Stimulated activated effector memory CD8-positive, alpha-beta T cell treated with anti-CD3 and anti-CD28 coated beads, Interleukin-12 subunit alpha, Interleukin-12 subunit beta, amount 100 ng/mL, for 72 hours (primary cell): ENCODE measurements at regions not wholly inside any gene's neighbourhood (a gene's known extent, or its start where the extent isn't known, plus 50 kb on each side); places are given as distances from the start of the nearest gene placed in this dataset.

Experiments used
- ATAC-seq: fragments of 150-1000 bp; cut with Tn5 transposase; 2 replicates; pipeline ENCODE4 v1.10.0; 2021
- DNase-seq, 2 donors: peaks; one replicate each; pipeline ENCODE4 v3.0.0; 2021 to 2022; ENCODE audit warnings: low spot score in 2 of 2
- H3K27ac Mint-ChIP-seq: one replicate; pipeline ENCODE4 v1.8.0; 2022; ENCODE audit warnings: mild to moderate bottlenecking, mixed read lengths
- H3K36me3 Mint-ChIP-seq: one replicate; pipeline ENCODE4 v1.8.0; 2022; ENCODE audit warnings: mild to moderate bottlenecking, mixed read lengths
- H3K4me1 Mint-ChIP-seq: one replicate; pipeline ENCODE4 v1.8.0; 2022; ENCODE audit warnings: mixed read lengths
- H3K4me3 Mint-ChIP-seq: one replicate; pipeline ENCODE4 v1.8.0; 2022; ENCODE audit warnings: mild to moderate bottlenecking, mixed read lengths
- H3K9me3 Mint-ChIP-seq: one replicate; pipeline ENCODE4 v1.8.0; 2022; ENCODE audit warnings: mixed read lengths

GRCh38 chrX:42459735-42460134 is 318.2 kb downstream of the PPP1R2C start:
- ATAC-seq = no peak
- H3K9me3 Mint-ChIP-seq = peaks cover 4% of the 10 kb centered on the region

GRCh38 chrX:42456176-42456700 is 321.7 kb downstream of the PPP1R2C start:
- H3K27ac Mint-ChIP-seq = no peak overlapping the region

More at GRCh38 chrX:42459735-42460134, 318.2 kb downstream of the PPP1R2C start:
- DNase-seq = no peak
- Mint-ChIP-seq H3K4me1 (peaks cover 4% of the 10 kb centered on the region), H3K4me3 (no peak overlapping the region), H3K27ac (no peak overlapping the region), H3K36me3 (peaks cover 5% of the 10 kb centered on the region)

DNA sequence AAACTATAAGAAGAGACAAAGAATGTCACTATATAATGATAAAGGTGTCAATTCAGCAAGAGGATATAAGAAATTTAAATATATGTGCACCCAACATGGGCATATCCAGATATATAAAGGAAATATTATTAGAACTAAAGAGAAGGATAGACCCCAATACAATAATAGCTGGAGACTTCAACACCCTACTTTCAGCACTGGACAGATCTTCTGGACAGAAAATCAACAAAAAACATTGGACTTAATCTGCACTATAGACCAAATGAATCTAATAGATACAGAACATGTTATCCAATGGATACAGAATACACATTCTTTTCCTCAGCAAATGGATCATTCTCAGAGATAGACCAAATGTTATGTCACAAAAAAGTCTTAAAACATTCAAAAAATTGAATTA is 327.7 kb downstream of the PPP1R2C start:
- no peaks in the 10 kb centered on the region for H3K36me3 Mint-ChIP-seq
- ATAC-seq (no peak), DNase-seq (no peak)
- H3K27ac Mint-ChIP-seq = no peak overlapping the region
- H3K4me1 Mint-ChIP-seq = no peaks in the 10 kb centered on the region
- H3K4me3 Mint-ChIP-seq = no peak overlapping the region
- H3K9me3 Mint-ChIP-seq = peaks cover 1% of the 10 kb centered on the region

More at GRCh38 chrX:42456176-42456700, 321.7 kb downstream of the PPP1R2C start:
- no peaks in the 10 kb centered on the region for H3K9me3 Mint-ChIP-seq
- DNase-seq (no peak), ATAC-seq (no peak)
- H3K4me3 Mint-ChIP-seq = no peak overlapping the region
- H3K36me3 Mint-ChIP-seq = peaks cover 5% of the 10 kb centered on the region
- no peaks in the 10 kb centered on the region for H3K4me1 Mint-ChIP-seq

DNA sequence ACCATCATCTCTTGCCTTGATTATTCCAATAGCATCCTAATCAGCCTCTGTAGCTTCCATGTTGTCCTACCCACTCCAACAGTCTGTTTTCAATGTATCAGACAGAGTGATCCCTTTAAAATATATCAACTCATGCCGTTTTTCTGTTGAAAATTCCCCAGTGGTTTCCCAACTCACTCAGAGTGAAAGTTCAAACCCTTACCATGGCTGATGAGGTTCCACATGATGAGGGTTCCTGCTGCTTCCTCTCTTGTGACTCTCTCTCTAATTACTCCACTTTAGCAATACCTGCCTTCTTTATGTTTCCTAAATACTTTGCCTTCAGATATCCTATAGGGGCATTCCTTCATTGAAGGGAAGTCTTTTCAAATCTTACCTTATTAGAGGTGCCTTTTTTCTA is 334.7 kb downstream of the PPP1R2C start:
- Mint-ChIP-seq H3K4me1 (peaks cover 10% of the 10 kb centered on the region), H3K27ac (no peak overlapping the region), H3K9me3 (peaks cover 7% of the 10 kb centered on the region), H3K4me3 (no peak overlapping the region), H3K36me3 (no peaks in the 10 kb centered on the region)
- DNase-seq (no peak), ATAC-seq (no peak)

DNA sequence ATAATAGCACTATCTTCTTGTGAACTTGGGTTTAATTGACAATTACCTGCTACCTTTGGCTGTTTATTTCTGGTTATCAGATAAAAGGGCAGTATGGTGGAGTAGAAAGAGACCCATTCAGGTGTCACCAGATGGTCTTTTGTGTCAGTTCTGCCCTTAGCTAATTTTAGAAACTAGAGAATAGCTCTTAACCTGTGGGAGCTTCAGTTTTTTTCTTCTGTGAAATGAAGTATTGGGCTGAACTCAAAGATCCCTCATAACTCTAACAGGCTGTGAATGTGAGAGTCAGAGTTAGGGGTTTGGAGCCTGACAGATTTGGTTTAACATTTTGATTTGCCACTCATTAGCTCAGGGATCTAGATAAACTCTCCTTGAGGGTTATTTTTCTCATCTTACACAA is 335.2 kb downstream of the PPP1R2C start:
- H3K36me3 Mint-ChIP-seq = no peaks in the 10 kb centered on the region
- peaks cover 15% of the 10 kb centered on the region for H3K4me1 Mint-ChIP-seq
- peaks cover 7% of the 10 kb centered on the region for H3K9me3 Mint-ChIP-seq
- no peak overlapping the region for H3K4me3 Mint-ChIP-seq
- ATAC-seq (no peak), DNase-seq (no peak)
- no peak overlapping the region for H3K27ac Mint-ChIP-seq

- Mint-ChIP-seq H3K9me3 (no peaks in the 10 kb centered on the region), H3K36me3 (no peaks in the 10 kb centered on the region), H3K27ac (no peak overlapping the region), H3K4me3 (peak overlapping the region; percentile 34), H3K4me1 (peaks cover 22% of the 10 kb centered on the region)
- DNase-seq (no peak), ATAC-seq (no peak)
These were observed 340.8 kb downstream of the PPP1R2C start for GRCh38 chrX:42437211-42437610.

DNA sequence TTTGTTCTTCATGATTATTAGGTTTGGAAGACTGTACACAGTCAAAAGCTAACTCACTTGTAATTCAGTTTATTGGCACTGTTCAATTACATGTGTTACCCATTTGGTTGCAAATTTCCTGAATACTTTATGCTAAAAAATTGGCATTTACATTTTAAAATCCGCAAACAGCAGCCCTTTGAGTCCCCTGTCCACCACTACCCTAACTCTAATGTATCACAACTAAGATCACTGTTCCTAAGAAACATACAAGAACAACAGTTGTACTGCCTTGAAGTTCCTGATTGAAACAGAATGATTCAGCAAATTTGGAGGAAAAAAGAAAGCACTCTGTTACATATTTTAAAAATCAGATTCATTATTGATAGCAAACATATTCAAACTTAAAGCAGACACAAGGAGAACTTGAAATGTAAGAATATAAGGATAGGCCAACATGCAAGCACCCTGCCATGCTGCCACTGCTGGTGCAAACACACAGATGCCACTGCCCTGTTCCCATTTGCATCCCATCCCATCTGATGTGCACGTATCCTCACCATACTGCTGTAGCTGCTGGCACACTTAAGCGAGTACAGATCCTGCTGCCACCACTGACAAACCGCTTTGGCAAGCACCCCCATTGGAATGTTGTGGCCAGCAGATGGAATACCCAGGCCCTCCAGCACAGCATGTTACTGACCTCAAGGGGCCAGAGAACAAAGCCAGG is 343.4 kb downstream of the PPP1R2C start:
- ATAC-seq (no peak), DNase-seq (no peak)
- H3K4me1 Mint-ChIP-seq = peaks cover 22% of the 10 kb centered on the region
- no peaks in the 10 kb centered on the region for H3K36me3 Mint-ChIP-seq
- H3K9me3 Mint-ChIP-seq = no peaks in the 10 kb centered on the region
- H3K27ac Mint-ChIP-seq = no peak overlapping the region
- no peak overlapping the region for H3K4me3 Mint-ChIP-seq

GRCh38 chrX:42432552-42432951 is 345.4 kb downstream of the PPP1R2C start:
- H3K4me3 Mint-ChIP-seq = no peak overlapping the region
- DNase-seq = no peak
- no peak for ATAC-seq
- peaks cover 13% of the 10 kb centered on the region for H3K4me1 Mint-ChIP-seq
- no peaks in the 10 kb centered on the region for H3K9me3 Mint-ChIP-seq
- no peaks in the 10 kb centered on the region for H3K36me3 Mint-ChIP-seq
- no peak overlapping the region for H3K27ac Mint-ChIP-seq

DNA sequence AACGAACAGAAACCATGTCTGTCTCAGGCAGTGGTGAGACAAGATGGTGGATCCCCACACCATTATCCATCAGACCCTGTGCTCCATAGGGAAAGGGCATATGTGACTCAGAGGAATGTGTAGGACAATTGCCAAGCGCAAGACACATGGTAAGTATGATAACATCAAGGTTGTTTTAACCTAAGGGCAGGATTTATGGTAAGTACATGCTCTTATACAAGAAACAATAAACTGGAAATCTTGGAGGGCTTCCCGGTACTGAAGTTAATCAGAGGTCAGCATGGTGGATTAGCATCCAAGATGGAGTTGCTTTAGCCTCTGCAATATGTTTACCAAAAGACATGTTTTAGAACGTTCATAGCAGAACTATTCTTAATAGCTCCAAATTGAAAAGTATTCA is 355.0 kb downstream of the PPP1R2C start:
- Mint-ChIP-seq H3K36me3 (no peaks in the 10 kb centered on the region), H3K27ac (no peak overlapping the region), H3K4me3 (no peak overlapping the region), H3K9me3 (no peaks in the 10 kb centered on the region), H3K4me1 (no peaks in the 10 kb centered on the region)
- ATAC-seq = no peak
- no peak for DNase-seq

DNA sequence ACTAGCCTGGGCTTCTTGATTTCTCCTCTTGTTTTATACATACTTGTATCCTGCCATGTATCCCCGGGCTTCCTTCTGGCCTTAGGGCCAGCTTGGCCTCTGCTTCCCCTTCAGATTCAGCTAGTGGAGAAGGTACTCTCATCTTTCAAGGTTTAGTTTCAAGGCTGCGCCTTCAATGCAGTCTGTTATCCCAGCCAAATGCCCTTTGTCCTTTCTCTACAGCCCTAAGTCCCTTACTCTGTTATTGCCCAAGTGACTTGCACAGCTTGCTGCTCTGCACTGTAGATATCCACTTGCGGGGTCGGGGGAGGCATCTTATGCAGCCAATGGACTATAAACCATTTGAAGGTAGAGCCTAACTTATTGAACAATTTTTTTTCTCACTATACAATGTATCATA is 357.5 kb downstream of the PPP1R2C start:
- H3K9me3 Mint-ChIP-seq = no peaks in the 10 kb centered on the region
- ATAC-seq (no peak), DNase-seq (no peak)
- H3K36me3 Mint-ChIP-seq = no peaks in the 10 kb centered on the region
- no peaks in the 10 kb centered on the region for H3K4me1 Mint-ChIP-seq
- no peak overlapping the region for H3K4me3 Mint-ChIP-seq
- no peak overlapping the region for H3K27ac Mint-ChIP-seq

DNA sequence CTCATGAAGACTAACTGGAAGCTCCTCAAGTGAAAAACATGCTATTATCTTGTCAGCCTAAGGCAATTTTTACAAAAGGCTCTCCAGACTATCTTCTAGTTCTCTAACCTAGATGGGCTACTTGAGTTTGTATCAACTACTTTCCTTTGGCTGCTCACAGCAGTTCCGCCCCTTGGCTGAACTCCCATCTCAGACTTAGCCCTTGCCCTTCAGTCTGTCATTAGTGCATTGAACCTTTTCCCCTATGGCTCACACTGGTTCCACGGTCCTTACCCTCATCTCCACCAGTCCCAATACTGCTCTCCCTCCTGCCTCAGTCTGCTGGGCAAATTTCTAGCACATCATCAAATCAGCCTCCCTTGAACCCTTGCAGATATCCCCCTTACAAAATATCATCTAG is 362.3 kb downstream of the PPP1R2C start:
- no peak for DNase-seq
- Mint-ChIP-seq H3K27ac (no peak overlapping the region), H3K36me3 (no peaks in the 10 kb centered on the region), H3K4me1 (peaks cover 5% of the 10 kb centered on the region), H3K4me3 (no peak overlapping the region), H3K9me3 (peaks cover 8% of the 10 kb centered on the region)
- ATAC-seq = no peak

DNA sequence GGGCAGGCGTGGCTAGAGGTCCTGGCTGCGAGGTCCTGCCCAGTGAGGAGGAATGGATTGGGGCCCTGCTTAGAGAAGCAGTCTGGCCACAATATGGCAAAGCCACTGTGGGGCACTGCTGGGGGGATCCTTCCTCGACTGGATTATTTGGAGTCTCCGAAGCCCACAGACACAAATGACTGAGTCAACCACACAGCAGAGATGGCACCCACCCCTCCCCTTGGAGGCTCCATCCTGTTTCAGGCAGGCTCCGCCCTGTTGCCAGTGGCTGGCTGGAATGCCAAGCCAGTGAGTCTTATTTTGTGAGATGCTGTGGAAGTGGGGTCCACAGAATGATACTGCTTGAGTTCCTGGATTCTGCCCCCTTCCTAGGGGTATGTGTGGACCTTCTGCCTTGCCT is 363.9 kb downstream of the PPP1R2C start:
- Mint-ChIP-seq H3K36me3 (no peaks in the 10 kb centered on the region), H3K4me1 (peaks cover 9% of the 10 kb centered on the region), H3K9me3 (peaks cover 8% of the 10 kb centered on the region), H3K4me3 (no peak overlapping the region), H3K27ac (no peak overlapping the region)
- DNase-seq = no peak
- ATAC-seq = no peak

DNA sequence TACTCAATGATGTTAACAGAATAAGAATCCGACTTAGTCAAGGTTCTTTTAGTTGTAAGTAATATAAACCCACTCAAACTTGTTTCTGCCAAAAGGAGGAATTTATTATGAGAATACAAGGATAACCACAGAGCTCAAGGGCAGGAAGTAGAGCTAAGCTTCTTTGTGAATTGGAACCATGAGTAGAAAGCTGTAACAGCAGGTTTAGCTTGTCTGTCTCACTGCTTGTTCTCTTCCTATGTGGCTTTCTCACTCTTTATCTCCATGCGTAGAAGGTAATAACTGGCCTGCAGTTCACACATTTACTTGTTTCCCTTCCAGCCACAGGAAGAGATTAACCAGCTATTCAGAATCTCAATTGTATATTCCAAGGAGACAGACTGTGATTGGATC is 378.3 kb downstream of the PPP1R2C start:
- ATAC-seq (peak; percentile 53), DNase-seq (no peak)
- Mint-ChIP-seq H3K4me1 (peaks cover 14% of the 10 kb centered on the region), H3K27ac (peak overlapping the region; percentile 74), H3K9me3 (no peaks in the 10 kb centered on the region), H3K4me3 (peak overlapping the region; percentile 54), H3K36me3 (no peaks in the 10 kb centered on the region)

DNA sequence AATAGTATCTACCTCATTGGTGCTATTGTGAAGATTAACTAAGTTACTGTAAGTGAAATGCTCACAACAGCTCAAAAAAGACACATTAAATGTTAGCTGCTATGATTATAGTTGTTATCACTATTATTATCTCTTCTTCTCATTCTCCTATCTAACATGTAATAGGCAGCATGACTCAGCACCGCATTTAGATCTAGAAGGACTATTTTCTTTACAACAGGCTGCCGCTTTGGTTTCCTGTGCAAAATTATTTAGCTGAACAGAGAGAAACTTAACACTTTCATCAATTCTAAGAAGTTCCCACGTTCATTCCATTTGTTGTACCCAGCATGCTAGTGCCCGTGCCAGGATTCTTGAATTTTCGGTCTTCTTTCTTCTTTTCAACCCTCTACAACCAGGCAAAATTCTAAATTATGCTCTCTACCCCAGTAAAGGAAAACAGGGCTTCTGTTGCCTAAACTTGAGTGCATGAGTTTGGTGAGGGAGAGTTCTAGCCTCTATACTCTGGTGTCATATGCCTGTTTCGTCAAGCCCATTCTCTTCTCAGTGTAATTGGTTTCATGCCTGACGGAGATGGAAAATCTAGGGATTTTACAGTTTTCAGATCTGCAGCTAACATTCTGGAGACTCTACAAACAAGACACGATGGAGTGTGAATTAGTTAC is 378.9 kb downstream of the PPP1R2C start:
- Mint-ChIP-seq H3K9me3 (no peaks in the 10 kb centered on the region), H3K36me3 (no peaks in the 10 kb centered on the region), H3K27ac (peak overlapping the region; percentile 74), H3K4me1 (peaks cover 14% of the 10 kb centered on the region), H3K4me3 (peak overlapping the region; percentile 54)
- ATAC-seq (peak; percentile 61), DNase-seq (no peak)

GRCh38 chrX:42396136-42396535 is 381.8 kb downstream of the PPP1R2C start:
- H3K4me1 Mint-ChIP-seq = peaks cover 14% of the 10 kb centered on the region
- no peak for DNase-seq
- no peak for ATAC-seq
- no peak overlapping the region for H3K4me3 Mint-ChIP-seq
- H3K9me3 Mint-ChIP-seq = no peaks in the 10 kb centered on the region
- H3K27ac Mint-ChIP-seq = no peak overlapping the region
- H3K36me3 Mint-ChIP-seq = no peaks in the 10 kb centered on the region

GRCh38 chrX:42392846-42393245 is 385.1 kb downstream of the PPP1R2C start:
- no peak for ATAC-seq
- H3K4me1 Mint-ChIP-seq = peaks cover under 1% of the 10 kb centered on the region

More at GRCh38 chrX:42392846-42393245, 385.1 kb downstream of the PPP1R2C start:
- no peak overlapping the region for H3K27ac Mint-ChIP-seq
- H3K36me3 Mint-ChIP-seq = no peaks in the 10 kb centered on the region
- no peak overlapping the region for H3K4me3 Mint-ChIP-seq
- H3K9me3 Mint-ChIP-seq = no peaks in the 10 kb centered on the region
- no peak for DNase-seq
